H1 (cell line): ENCODE measurements at regions not wholly inside any gene's neighbourhood (a gene's known extent, or its start where the extent isn't known, plus 50 kb on each side); places are given as distances from the start of the nearest gene placed in this dataset.

ENCODE experiments used
- CHD2 ChIP-seq: IDR thresholded peaks from 2 replicates; pipeline ENCODE4 v1.6.1; 2012; ENCODE audit warnings: low read length, improper control_type of control experiment
- SIN3A ChIP-seq, 2 experiments: IDR thresholded peaks in 1 of 2; conservative IDR thresholded peaks in 1 of 2; 2 replicates each; pipeline ENCODE4 v1.6.1; 2011 to 2012; ENCODE audit warnings: low read length in 2 of 2, improper control_type of control experiment in 1 of 2, low read depth in 1 of 2, mild to moderate bottlenecking in 1 of 2
- SRF ChIP-seq: IDR thresholded peaks from 2 replicates; pipeline ENCODE4 v1.6.1; 2011; ENCODE audit warnings: mild to moderate bottlenecking, low read depth, low read length, moderate library complexity
- TF ChIP-seq, protein P1 (sequence below): IDR thresholded peaks from 2 replicates; pipeline ENCODE4 v1.6.1; 2012; ENCODE audit warnings: inconsistent platforms

- TF ChIP-seq CHD2, result no peak
- TF ChIP-seq SRF, result no peak
- TF ChIP-seq, protein P1, sequence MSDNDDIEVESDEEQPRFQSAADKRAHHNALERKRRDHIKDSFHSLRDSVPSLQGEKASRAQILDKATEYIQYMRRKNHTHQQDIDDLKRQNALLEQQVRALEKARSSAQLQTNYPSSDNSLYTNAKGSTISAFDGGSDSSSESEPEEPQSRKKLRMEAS, result no peak
- no peak for TF ChIP-seq SIN3A (conservative IDR thresholded peaks at IDR 0.05 in 1 of 2, IDR thresholded peaks at IDR 0.05 in 1 of 2; ENCODE audit: low read depth in 1 of 2, low read length in 2 of 2)
These were observed 118.4 kb upstream of the CST7 start for GRCh38 chr20:24830649-24831048.
